ENCODE measurements at regions not wholly inside any gene's neighbourhood (a gene's known extent, or its start where the extent isn't known, plus 50 kb on each side); places are given as distances from the start of the nearest gene placed in this dataset.
A peak's percentile ranks its signal among the peaks of the same experiment; 100 is the strongest.

DNA sequence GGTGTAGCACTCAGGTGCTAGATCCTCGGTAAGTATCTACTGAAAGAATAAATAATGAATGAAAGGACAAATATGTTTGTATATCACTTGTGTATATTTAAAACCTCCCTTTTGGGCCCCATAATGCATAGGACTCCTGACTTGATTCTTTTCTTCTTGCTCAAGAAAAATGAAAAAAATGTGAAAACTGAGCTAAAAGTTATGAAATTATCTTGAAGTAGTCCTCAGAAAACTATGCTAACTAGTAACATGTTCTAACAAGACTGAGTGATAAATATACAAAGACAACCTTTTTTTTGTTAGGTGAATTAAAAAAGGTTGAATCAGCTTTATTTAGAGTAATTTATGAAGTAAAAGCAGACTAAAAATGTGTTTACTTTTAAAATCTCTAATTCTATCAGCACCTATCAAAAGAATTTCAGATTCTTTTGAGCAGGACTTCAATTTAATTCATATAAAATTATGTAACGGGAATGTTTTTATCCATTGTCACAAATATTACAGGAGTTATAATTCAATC, 247.8 kb upstream of the JAG1 start:
- no peak for DNase-seq (ENCODE audit: low spot score)

DNA sequence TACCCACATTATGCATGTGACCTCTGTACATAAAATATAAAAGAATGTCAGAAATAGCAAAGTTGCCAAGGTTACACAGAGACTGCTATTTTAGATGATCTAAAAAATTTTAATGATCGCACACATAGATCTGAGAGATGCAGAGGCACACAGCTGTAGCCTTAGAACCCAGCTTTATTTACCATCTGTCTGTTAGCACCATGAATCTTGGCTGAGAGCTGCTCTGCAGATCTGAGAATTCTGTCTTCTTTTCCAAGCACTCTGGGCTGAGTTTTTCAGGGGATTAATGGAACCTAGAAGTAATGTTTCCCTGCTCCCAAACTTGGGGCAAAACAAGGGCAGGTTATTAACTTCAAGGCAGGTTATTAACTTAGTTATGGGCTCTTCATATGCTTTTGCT, 248.7 kb upstream of the JAG1 start:
- no peak for DNase-seq (ENCODE audit: low spot score)

- DNase-seq (ENCODE audit: low spot score), result peak; percentile 85
Observed at GRCh38 chr20:10922941-10923340, 249.1 kb upstream of the JAG1 start.

DNA sequence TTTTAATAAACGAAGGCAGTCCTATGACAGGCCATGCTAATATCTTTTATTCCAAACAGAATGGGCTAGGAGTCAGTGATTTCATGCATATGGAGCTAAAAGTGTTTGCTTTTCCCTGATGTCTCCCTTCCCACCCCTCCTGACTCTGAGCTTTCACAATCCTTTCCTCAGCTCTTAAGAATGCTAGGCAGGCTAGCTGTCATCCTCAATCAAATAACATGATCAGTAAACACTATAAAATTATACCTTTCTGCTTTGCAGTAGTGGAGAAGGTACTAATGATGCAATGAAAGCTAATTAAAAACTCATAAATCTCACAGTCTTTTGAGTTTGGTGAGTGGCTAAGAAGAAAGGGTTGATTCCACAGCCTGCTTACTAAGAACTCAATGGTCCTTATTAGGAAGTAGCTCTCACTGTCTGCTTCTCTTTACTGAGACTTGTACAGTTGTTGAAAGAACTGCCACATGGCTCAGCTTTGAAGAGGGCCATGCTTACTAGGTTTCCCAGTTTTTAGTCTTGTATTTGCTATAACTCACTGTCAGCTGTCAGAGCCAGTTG, 250.9 kb upstream of the JAG1 start:
- DNase-seq (ENCODE audit: low spot score), result peak; percentile 51

- no peak for DNase-seq (ENCODE audit: low spot score)
Observed at GRCh38 chr20:10925767-10926166, 252.0 kb upstream of the JAG1 start.

DNA sequence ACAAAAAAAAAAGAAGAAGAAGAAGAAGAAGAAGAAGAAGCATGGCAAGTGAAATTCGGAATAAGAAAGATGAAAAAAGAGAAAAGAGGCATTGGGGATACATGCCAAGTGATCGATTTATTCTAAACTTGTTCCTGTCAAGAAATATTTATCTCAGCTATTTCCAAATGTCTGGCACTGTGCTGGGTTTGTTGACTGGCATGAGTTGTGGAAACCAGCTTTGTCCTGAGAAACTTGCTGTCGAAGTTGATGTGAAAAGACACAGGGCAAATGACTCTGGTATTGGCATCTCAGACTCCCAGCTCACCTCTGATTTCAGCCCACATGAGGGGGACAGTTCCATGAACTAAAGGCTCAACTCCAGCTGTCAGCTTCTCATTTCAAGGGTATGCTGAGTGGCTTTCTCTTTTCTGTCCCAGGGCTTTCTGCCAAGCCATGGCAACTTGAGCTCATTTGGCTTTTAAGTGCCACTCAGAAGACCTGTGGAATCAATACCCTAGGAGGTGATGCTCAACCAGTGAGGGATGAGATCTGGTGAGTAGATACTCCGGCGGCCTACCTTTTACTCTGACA, 253.3 kb upstream of the JAG1 start:
- DNase-seq (ENCODE audit: low spot score), result no peak

GRCh38 chr20:10927936-10928840, 254.4 kb upstream of the JAG1 start:
- peak; percentile 36 for DNase-seq (ENCODE audit: low spot score)

GRCh38 chr20:10928841-10929421, 255.1 kb upstream of the JAG1 start:
- no peak for DNase-seq (ENCODE audit: low spot score)

DNA sequence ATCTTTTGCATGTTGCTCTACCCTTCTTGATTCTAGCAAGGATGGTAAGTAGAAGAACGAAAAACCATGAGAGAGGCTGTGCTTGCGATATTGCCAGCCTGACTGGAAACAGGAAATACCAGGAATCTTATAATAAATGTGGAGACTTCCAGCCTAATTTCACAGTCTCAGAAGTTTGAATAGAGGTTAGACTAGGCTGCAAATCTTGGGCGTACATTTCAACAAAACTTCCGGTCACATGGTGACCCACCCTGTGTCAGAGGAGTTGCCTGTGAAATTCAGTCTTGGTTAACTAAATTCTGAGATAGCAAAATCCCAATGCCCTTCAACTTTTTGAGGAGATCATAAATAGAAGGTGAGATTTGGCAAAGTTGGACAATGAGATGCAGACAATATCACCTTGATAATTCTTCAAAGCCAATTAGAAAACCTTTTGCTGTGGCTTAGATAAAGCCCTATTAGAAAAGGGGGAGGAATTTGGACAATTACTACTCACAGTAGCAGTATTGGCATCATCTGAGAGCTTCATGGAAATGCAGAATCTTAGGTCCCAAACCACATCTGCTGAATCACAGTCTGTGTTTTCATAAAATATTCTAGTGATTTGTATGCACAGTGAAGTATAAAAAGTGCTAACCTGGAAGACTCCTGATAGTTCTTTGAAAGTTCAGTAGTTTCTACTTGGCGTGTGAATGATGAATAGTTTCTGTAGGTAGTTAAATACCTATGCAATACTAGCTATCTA, 262.0 kb upstream of the JAG1 start:
- DNase-seq (ENCODE audit: low spot score), result no peak

DNA sequence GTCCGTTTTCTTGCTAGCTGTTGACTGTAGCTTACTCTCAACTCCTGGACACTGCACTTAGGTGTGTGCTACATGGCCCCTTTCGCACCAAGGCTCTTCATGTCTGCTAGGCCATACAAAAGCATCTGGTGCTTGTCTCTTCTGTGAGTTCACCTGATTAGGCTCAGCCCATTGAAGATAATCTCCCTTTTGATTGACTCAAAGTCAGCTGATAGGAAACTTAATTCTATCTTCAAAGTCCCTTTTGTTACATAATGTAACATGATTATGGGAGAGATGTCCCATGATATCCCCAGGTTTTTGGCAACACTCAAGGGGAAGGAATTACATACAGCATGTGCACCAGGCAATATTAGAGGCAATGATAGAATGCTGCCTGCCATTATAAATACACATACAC, 263.0 kb upstream of the JAG1 start:
- DNase-seq (ENCODE audit: low spot score), result no peak

GRCh38 chr20:10939331-10939941, 265.6 kb upstream of the JAG1 start:
- no peak for DNase-seq (ENCODE audit: low spot score)

- DNase-seq (ENCODE audit: low spot score), result no peak
Observed at GRCh38 chr20:10940941-10941340, 267.1 kb upstream of the JAG1 start.

DNA sequence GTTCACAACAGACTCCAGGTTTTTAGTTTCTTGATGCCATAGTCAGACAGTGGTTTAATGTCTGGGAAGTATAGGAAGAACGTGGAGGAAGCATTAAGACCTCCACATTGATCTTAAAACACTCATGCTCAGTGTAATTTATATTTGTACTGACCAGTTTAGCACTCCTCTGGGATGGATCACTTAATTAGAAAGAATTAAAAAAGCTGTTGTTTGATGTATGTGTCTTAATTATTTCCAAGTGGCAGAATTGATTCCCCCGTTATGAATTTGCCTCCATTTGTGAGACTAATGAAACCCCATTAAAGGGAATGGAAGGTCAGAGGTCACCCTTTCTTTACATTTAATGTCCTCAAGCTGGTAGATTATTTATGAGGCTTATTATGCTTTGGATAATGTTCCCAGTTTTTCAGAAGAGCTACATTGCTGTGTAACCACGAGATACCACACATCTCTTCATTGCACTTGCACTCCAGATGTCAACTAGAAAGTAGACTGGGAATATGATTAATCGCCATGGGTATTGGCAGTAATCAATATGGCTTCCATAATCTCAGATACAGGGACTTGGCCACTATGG, 270.0 kb upstream of the JAG1 start:
- no peak for DNase-seq (ENCODE audit: low spot score)

DNA sequence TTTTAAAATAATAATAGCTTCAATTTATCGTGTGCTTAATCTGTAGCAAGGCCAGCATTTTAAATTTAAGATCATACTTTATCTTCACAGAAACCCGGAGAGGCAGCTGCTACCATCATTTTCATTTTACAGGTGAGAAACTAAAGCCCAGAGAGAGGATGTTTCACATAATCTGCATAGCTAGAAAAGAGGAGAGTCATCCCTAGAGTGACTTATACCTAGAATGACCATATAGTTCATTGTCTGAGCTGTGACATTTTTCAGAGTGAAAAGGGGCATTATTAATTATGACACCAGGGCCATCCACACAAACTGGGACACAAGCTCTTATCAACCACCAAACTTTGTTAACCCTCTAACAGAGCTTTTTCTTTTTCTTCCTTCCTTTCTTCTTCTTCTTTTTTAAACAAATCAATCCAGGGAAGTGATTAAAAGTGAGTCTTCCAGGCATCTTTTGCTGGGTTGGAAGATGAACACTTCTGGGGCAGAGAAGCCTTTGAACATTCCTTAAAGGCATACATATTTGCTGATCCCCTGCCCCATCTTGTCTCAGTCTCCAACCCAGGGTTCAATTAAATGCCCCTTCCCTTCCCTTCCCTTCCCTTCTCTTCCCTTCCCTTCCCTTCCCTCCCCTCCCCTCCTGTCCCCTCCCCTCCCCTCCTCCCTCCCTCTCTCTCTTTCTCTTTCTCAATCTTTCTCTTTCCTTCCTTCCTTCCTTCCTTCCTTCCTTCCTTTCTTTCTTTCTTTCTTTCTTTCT, 272.5 kb upstream of the JAG1 start:
- DNase-seq (ENCODE audit: low spot score), result no peak

- DNase-seq (ENCODE audit: low spot score), result no peak
Observed at GRCh38 chr20:10947726-10948125, 273.9 kb upstream of the JAG1 start.

- DNase-seq (ENCODE audit: low spot score), result no peak
Observed at GRCh38 chr20:10949930-10950783, 276.4 kb upstream of the JAG1 start.

DNA sequence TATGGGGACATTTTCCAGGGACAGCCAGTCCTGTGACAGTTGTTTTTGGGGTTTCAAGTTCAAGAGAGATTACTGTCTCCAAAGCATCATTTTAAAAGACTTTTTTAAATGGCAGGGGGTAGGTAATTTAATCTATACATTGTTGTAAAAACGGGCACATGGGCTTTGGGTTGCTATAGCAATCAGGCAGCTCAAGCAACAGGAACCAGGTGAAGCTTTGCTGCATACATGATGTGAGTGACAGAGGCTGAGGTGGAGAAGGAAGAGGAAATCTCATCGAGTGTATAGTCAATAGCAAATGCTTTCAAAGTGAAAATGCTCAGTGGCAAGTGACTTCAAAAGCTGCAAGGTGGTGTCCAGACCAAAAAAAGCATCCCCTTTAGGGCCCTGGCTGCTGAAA, 277.4 kb upstream of the JAG1 start:
- no peak for DNase-seq (ENCODE audit: low spot score)

DNA sequence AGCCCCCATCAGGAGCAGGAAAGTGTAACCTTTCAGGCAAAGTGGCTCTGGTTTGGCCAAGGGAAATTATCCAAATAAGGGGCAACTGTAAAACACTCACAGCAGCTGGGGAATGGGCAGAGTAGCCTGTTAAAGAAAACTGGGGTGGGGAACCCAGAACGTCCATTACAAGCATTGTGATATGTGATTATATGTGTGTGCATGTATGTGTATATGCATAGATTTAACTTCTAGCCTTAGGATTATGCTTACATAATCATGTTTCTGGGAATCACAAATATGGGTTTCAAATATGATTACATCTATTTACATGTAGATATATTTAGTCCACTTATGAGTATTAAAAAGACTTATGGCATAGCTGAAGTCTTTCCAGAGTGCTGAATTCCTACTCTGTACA, 278.1 kb upstream of the JAG1 start:
- DNase-seq (ENCODE audit: low spot score), result no peak

DNA sequence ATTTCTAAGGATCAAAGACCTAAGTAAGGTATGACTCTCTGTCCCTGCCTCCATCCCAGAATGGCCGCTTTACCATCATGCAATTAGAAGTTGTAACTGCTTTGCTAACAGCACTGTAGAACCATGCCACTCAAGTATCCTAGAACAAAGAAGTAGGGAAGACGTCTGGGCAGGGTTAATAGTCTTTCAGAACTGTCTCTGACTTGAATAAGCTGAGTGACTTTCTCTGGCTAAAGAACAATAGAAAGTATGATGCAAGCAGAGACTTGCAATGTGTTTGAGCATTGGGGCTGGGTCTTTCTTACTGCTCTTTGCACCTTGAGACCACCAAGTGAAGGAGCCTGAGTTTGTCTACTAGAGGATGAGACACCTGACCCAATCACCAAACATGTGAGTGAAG, 279.6 kb upstream of the JAG1 start:
- DNase-seq (ENCODE audit: low spot score), result no peak
